Suprapubic skin (tissue), 4 donors: ENCODE measurements at regions not wholly inside any gene's neighbourhood (a gene's known extent, or its start where the extent isn't known, plus 50 kb on each side); places are given as distances from the start of the nearest gene placed in this dataset.

Experiments used
- DNase-seq, 2 donors: peaks; one replicate each; pipeline ENCODE4 v3.0.0-alpha.2; 2019; ENCODE audit warnings: low spot score in 2 of 2
- H3K27ac ChIP-seq: fragments of 200-600 bp; sonication (generic); one replicate; pipeline ENCODE4 v1.5.1; 2019
- H3K27me3 ChIP-seq: fragments of 200-600 bp; sonication (generic); one replicate; pipeline ENCODE4 v1.5.1; 2019
- H3K36me3 ChIP-seq: fragments of 200-600 bp; sonication (generic); one replicate; pipeline ENCODE4 v1.5.1; 2019
- H3K4me1 ChIP-seq: fragments of 200-600 bp; sonication (generic); one replicate; pipeline ENCODE4 v1.5.1; 2019
- H3K4me3 ChIP-seq: fragments of 200-600 bp; sonication (generic); one replicate; pipeline ENCODE4 v1.5.1; 2019; ENCODE audit warnings: mild to moderate bottlenecking
- H3K9me3 ChIP-seq: fragments of 200-600 bp; sonication (generic); one replicate; pipeline ENCODE4 v1.5.1; 2019
- CTCF ChIP-seq, 2 donors: fragments of 200-600 bp in 1 of 2; fragments of 450-650 bp in 1 of 2; sonication (generic) in 1 of 2; IDR thresholded peaks; one replicate each; pipeline ENCODE4 v1.5.1; 2016 to 2019; ENCODE audit warnings: antibody characterized with exemption in 2 of 2, mild to moderate bottlenecking in 1 of 2, moderate library complexity in 1 of 2
- EP300 ChIP-seq: sonication (generic); formaldehyde crosslinking; IDR thresholded peaks from one replicate; pipeline ENCODE4 v1.6.1; 2017; ENCODE audit warnings: antibody characterized with exemption
- POLR2A ChIP-seq, 2 donors: fragments of 450-650 bp; IDR thresholded peaks; one replicate each; pipeline ENCODE4 v1.6.1; 2017; ENCODE audit warnings: antibody characterized with exemption in 2 of 2, mild to moderate bottlenecking in 2 of 2, moderate library complexity in 2 of 2
- POLR2AphosphoS5 ChIP-seq, 3 donors: sonication (generic); formaldehyde crosslinking; IDR thresholded peaks; one replicate each; pipeline ENCODE4 v1.6.1; 2017; ENCODE audit warnings: antibody characterized with exemption in 3 of 3
- WGBS: methylation state at CpG from one replicate; pipeline ENCODE4 v1.1.5; 2018; 5-methylcytosine and 5-hydroxymethylcytosine counted together

GRCh38 chr11:97722721-97723120 is 1298.0 kb upstream of the CNTN5 start:
- Histone ChIP-seq H3K36me3 (no peaks in the 10 kb centered on the region), H3K27me3 (no peaks in the 10 kb centered on the region), H3K27ac (no peak overlapping the region), H3K4me1 (no peaks in the 10 kb centered on the region), H3K9me3 (no peaks in the 10 kb centered on the region), H3K4me3 (no peak overlapping the region)
- WGBS: no CpG with 5 or more reads among the region's 1 CpG
- TF ChIP-seq POLR2AphosphoS5 (IDR thresholded peaks at IDR 0.05) (no peak), CTCF (IDR thresholded peaks at IDR 0.05) (no peak), POLR2A (IDR thresholded peaks at IDR 0.05) (no peak), EP300 (no peak)
- DNase-seq: no peak

GRCh38 chr11:97729546-97730272 is 1291.0 kb upstream of the CNTN5 start:
- H3K9me3 ChIP-seq: no peaks in the 10 kb centered on the region
- no peak for TF ChIP-seq POLR2A (IDR thresholded peaks at IDR 0.05)
- no peak for TF ChIP-seq CTCF (IDR thresholded peaks at IDR 0.05)
- TF ChIP-seq POLR2AphosphoS5 (IDR thresholded peaks at IDR 0.05): no peak
- TF ChIP-seq EP300: no peak
- WGBS: 34% methylated on average over 4 of the region's 4 CpGs
- no peaks in the 10 kb centered on the region for H3K4me1 ChIP-seq
- no peak overlapping the region for H3K27ac ChIP-seq
- no peak for DNase-seq
- H3K36me3 ChIP-seq: no peaks in the 10 kb centered on the region
- H3K4me3 ChIP-seq: no peak overlapping the region
- H3K27me3 ChIP-seq: no peaks in the 10 kb centered on the region

- no peak overlapping the region for H3K27ac ChIP-seq
- DNase-seq: no peak
- no peaks in the 10 kb centered on the region for H3K36me3 ChIP-seq
- no peaks in the 10 kb centered on the region for H3K4me1 ChIP-seq
- no peaks in the 10 kb centered on the region for H3K9me3 ChIP-seq
- 59% methylated on average over 1 of the region's 1 CpG for WGBS
- H3K4me3 ChIP-seq: no peak overlapping the region
- TF ChIP-seq POLR2A (IDR thresholded peaks at IDR 0.05): no peak
- TF ChIP-seq POLR2AphosphoS5 (IDR thresholded peaks at IDR 0.05): no peak
- TF ChIP-seq EP300: no peak
- no peak for TF ChIP-seq CTCF (IDR thresholded peaks at IDR 0.05)
- H3K27me3 ChIP-seq: no peaks in the 10 kb centered on the region
These were observed 1288.6 kb upstream of the CNTN5 start for GRCh38 chr11:97732011-97732632.

- 82% methylated on average over 2 of the region's 2 CpGs for WGBS
- no peak for TF ChIP-seq CTCF (IDR thresholded peaks at IDR 0.05)
- TF ChIP-seq POLR2A (IDR thresholded peaks at IDR 0.05): no peak
- TF ChIP-seq POLR2AphosphoS5 (IDR thresholded peaks at IDR 0.05): no peak
- no peak for TF ChIP-seq EP300
- Histone ChIP-seq H3K27ac (no peak overlapping the region), H3K4me3 (no peak overlapping the region), H3K27me3 (no peaks in the 10 kb centered on the region), H3K4me1 (no peaks in the 10 kb centered on the region), H3K9me3 (no peaks in the 10 kb centered on the region), H3K36me3 (no peaks in the 10 kb centered on the region)
- DNase-seq: no peak
These were observed 1282.0 kb upstream of the CNTN5 start for GRCh38 chr11:97738751-97739150.

- Histone ChIP-seq H3K27me3 (no peaks in the 10 kb centered on the region), H3K9me3 (no peaks in the 10 kb centered on the region), H3K27ac (no peak overlapping the region), H3K4me1 (no peaks in the 10 kb centered on the region), H3K4me3 (no peak overlapping the region), H3K36me3 (no peaks in the 10 kb centered on the region)
- no peak for DNase-seq
- 64% methylated on average over 4 of the region's 4 CpGs for WGBS
- TF ChIP-seq POLR2AphosphoS5 (IDR thresholded peaks at IDR 0.05) (no peak), POLR2A (IDR thresholded peaks at IDR 0.05) (no peak), EP300 (no peak), CTCF (IDR thresholded peaks at IDR 0.05) (no peak)
These were observed 1280.6 kb upstream of the CNTN5 start for GRCh38 chr11:97739932-97740800.
